Heart left ventricle (tissue), 16 donors: ENCODE measurements at regions not wholly inside any gene's neighbourhood (a gene's known extent, or its start where the extent isn't known, plus 50 kb on each side); places are given as distances from the start of the nearest gene placed in this dataset.

Experiments used
- ATAC-seq, 4 donors: fragments of 200-7000 bp; cut with Tn5 transposase; one replicate each; pipeline ENCODE4 v1.9.1; 2020 to 2022; ENCODE audit warnings: moderate library complexity in 4 of 4, mild to moderate bottlenecking in 3 of 4, moderate number of reproducible peaks in 1 of 4
- DNase-seq, 5 donors: peaks; one replicate each; pipeline ENCODE4 v3.0.0-alpha.2; 2020
- H3K27ac ChIP-seq, 12 donors: fragments of 200-600 bp; sonication (generic) in 4 of 12; one replicate each; pipeline versions ENCODE4 v1.5.0 to v1.8.0; 2016 to 2022; ENCODE audit warnings: mild to moderate bottlenecking in 2 of 12
- H3K27me3 ChIP-seq, 9 donors: fragments of 200-600 bp; sonication (generic) in 2 of 9; one replicate each; pipeline versions ENCODE4 v1.5.1 to v1.8.0; 2016 to 2022; ENCODE audit warnings: mild to moderate bottlenecking in 3 of 9
- H3K36me3 ChIP-seq, 9 donors: fragments of 200-600 bp; sonication (generic) in 2 of 9; one replicate each; pipeline versions ENCODE4 v1.5.0 to v1.8.0; 2018 to 2022; ENCODE audit warnings: mild to moderate bottlenecking in 2 of 9
- H3K4me1 ChIP-seq, 12 donors: fragments of 200-600 bp; sonication (generic) in 4 of 12; one replicate each; pipeline versions ENCODE4 v1.5.0 to v1.8.0; 2016 to 2022; ENCODE audit warnings: mild to moderate bottlenecking in 3 of 12
- H3K4me3 ChIP-seq, 12 donors: fragments of 200-600 bp; sonication (generic) in 4 of 12; one replicate each; pipeline versions ENCODE4 v1.5.0 to v1.8.0; 2017 to 2022; ENCODE audit warnings: mild to moderate bottlenecking in 9 of 12, moderate library complexity in 4 of 12
- H3K9me3 ChIP-seq, 12 donors: fragments of 200-600 bp; sonication (generic) in 4 of 12; one replicate each; pipeline versions ENCODE4 v1.5.0 to v1.8.0; 2016 to 2022; ENCODE audit warnings: mild to moderate bottlenecking in 1 of 12
- POLR2A ChIP-seq, 2 donors: fragments of 450-650 bp; IDR thresholded peaks; one replicate each; pipeline ENCODE4 v1.6.1; 2017; ENCODE audit warnings: antibody characterized with exemption in 2 of 2, mild to moderate bottlenecking in 2 of 2, moderate library complexity in 2 of 2
- WGBS, 4 donors: extraction: QIAGEN DNeasy Blood & Tissue Kit in 2 of 4; methylation state at CpG; one replicate each; pipeline versions ENCODE4 v1.1.5 to v1.1.7; 2013 to 2018; 5-methylcytosine and 5-hydroxymethylcytosine counted together
- intact Hi-C, 10 donors: fragments of 100-400 bp; cut with DNase I; formaldehyde crosslinking; loops; one replicate each; pipeline versions ENCODE4 v1.11.1 to v1.14.2; 2022
- TF ChIP-seq, protein P1 (sequence below), 12 donors: fragments of 200-600 bp; sonication (generic) in 4 of 12; IDR thresholded peaks; one replicate each; pipeline versions ENCODE4 v1.5.0 to v1.8.0; 2018 to 2022; ENCODE audit warnings: antibody characterized with exemption in 12 of 12, mild to moderate bottlenecking in 5 of 12
- donor health status: ischemic (EF 13 %, LVEDD 7.1; RV severe dilation, severe dysfunction).
- donor health status: healthy with polysubstance abuse.
- donor health status: DM: no; HTN: yes; CAD: no.
- donor health status: DM: no; HTN: no; CAD: no.
- donor health status: ischemic (EF 25% LVEDD 6.9; RV normal size, moderate dysfunction).
- donor health status: ischemic (EF 25% LVEDD 5.7; RV mildly dilated, moderate dysfunction).
- donor health status: healthy.
- donor health status: DM: yes; HTN: yes; CAD: no.
- donor health status: ischemic (EF 35%, LVEDD 5.7; RV mildly dilated, moderate dysfunction).
- donor health status: nonischemic (EF 11% LVEDD 7.7; RV severe dilation, severe dysfunction).
- donor health status: DM: yes; HTN: yes; CAD: no.
- donor health status: PGD.
- donor health status: ischemic (EF 29% LVEDD 5.4; RV normal size, mild dysfunction).
- donor health status: nonischemic (EF 23%, LVEDD 6.1; RV moderate dilation, normal function).

DNA sequence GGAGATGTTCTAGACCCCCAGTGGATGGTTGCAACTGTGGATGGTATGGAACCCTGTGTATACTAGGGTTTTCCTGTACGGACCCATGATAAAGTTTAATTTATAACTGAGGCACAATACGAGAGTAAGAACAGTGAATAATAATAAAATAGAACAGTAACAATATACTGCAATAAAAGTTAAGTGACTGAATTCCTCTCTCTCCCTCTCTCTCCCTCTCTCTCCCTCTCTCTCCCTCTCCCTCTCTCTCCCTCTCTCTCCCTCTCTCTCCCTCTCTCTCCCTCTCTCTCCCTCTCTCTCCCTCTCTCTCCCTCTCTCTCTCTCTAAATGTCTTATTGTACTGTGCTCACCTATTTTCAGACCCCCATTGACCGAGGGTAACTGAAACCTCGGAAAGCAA, 291.0 kb downstream of the IRF8 start:
- no peak for DNase-seq
- Histone ChIP-seq H3K9me3 (no peaks in the 10 kb centered on the region), H3K27ac (no peak overlapping the region), H3K4me1 (no peaks in the 10 kb centered on the region), H3K36me3 (no peaks in the 10 kb centered on the region), H3K27me3 (peaks cover 0 to 58% (median 12%) of the 10 kb centered on the region in 9 donors), H3K4me3 (no peak overlapping the region)
- intact Hi-C loops: no loop called here
- TF ChIP-seq, protein P1, sequence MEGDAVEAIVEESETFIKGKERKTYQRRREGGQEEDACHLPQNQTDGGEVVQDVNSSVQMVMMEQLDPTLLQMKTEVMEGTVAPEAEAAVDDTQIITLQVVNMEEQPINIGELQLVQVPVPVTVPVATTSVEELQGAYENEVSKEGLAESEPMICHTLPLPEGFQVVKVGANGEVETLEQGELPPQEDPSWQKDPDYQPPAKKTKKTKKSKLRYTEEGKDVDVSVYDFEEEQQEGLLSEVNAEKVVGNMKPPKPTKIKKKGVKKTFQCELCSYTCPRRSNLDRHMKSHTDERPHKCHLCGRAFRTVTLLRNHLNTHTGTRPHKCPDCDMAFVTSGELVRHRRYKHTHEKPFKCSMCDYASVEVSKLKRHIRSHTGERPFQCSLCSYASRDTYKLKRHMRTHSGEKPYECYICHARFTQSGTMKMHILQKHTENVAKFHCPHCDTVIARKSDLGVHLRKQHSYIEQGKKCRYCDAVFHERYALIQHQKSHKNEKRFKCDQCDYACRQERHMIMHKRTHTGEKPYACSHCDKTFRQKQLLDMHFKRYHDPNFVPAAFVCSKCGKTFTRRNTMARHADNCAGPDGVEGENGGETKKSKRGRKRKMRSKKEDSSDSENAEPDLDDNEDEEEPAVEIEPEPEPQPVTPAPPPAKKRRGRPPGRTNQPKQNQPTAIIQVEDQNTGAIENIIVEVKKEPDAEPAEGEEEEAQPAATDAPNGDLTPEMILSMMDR (IDR thresholded peaks at IDR 0.05): no peak
- TF ChIP-seq POLR2A (IDR thresholded peaks at IDR 0.05): no peak
- ATAC-seq: no peak
- 69 to 83% (median 79%) methylated on average over 4 of the region's 4 CpGs for WGBS, 4 donors

DNA sequence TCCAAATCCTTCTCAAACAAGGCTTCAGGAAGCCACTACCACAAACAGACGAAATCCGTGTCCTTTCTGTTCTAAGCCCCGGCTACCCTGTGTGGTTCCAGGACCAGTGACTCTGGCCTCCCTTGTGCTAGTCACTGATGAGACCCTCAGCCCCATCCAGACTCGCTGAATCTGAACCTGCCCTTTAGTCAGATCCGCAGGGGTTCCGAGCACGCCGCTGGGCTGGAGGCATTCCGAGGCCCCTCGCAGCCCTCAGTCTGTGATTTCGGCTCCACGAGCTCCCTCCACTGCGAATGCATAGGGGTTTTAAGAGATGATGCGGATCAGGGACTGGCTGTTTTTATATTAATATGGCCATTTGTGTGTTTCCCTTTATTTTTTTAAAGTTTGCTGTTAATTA, 292.7 kb downstream of the IRF8 start:
- TF ChIP-seq, protein P1 (IDR thresholded peaks at IDR 0.05): no peak
- intact Hi-C loops: no loop called here
- H3K27me3 ChIP-seq: peaks cover 0 to 68% (median 15%) of the 10 kb centered on the region in 9 donors
- H3K27ac ChIP-seq: no peak overlapping the region
- WGBS, 4 donors: 65 to 88% (median 73%) methylated on average over 14 of the region's 14 CpGs
- no peak overlapping the region for H3K4me3 ChIP-seq
- DNase-seq: no peak
- no peak for ATAC-seq
- no peaks in the 10 kb centered on the region for H3K4me1 ChIP-seq
- H3K36me3 ChIP-seq: no peaks in the 10 kb centered on the region
- no peaks in the 10 kb centered on the region for H3K9me3 ChIP-seq

DNA sequence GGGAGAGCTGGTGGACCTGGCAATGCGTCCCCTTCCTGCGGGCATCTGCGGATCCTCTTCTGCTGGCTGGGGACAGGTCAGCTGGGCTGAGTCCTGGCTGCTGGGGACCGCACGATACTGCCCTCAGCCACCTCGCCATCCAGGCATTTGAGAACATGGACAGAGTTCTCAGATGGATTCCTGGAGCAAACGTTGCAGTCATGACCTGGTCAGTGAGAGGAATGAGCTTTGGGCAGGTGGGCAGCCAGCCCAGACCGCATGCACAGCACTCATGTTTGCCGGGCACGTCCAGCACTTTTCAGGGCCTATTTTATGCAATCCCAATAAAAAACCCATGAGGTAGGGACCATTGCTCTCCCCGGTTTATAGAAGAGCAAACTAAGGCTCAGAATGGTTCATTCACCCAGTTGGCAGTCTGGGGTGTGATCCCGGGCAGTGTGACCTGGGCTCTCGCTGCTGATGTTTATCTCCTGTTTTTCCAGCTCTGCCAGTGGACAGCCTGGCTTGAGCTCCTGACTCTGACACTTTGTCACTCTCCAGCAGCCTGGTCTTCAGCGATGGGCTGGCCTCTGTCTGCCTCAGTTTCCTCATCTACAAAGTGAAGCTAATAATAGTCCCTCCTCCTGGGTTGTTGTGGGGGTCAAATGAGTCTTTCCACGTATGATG, 294.7 kb downstream of the IRF8 start:
- Histone ChIP-seq H3K27ac (no peak overlapping the region), H3K36me3 (no peaks in the 10 kb centered on the region), H3K4me3 (no peak overlapping the region), H3K9me3 (no peaks in the 10 kb centered on the region), H3K4me1 (no peaks in the 10 kb centered on the region), H3K27me3 (peaks cover 0 to 79% (median 22%) of the 10 kb centered on the region in 9 donors)
- 70 to 82% (median 76%) methylated on average over 14 to 15 of the region's 15 CpGs for WGBS, 4 donors
- DNase-seq (no peak), ATAC-seq (no peak)
- TF ChIP-seq, protein P1 (IDR thresholded peaks at IDR 0.05): no peak
- TF ChIP-seq POLR2A (IDR thresholded peaks at IDR 0.05): no peak
- intact Hi-C loops: no loop called here

DNA sequence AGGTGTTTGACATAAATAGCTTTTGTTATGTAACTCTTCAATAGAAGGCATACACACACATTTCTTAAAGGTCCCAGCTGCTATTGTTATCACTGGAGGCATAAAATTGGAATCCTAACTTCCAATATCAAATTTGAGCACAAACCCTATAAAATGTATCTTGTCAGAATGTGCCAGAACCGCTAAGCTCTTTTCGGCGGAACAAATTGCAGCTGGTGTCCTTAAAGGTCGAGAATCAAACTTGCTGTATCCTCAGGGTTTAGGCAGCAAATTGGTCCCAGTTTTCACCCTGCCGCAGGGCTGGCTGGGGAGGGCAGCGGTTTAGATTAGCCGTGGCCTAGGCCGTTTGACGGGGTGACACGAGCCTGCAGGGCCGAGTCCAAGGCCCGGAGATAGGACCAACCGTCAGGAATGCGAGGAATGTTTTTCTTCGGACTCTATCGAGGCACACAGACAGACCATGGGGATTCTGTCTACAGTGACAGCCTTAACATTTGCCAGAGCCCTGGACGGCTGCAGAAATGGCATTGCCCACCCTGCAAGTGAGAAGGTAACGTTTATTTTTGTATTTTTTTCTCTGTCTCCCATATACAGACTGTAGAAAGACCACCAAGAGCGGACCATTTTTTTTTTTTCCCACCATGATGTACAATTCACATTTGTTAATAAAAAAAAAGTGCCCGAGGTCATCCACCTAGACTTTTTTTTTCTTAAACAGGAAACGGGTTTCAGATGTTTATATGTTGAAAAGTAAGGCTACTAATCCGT, 297.1 kb downstream of the IRF8 start:
- Histone ChIP-seq H3K36me3 (no peaks in the 10 kb centered on the region), H3K9me3 (no peaks in the 10 kb centered on the region), H3K4me3 (no peak overlapping the region), H3K27ac (peak overlapping the region in 1 of 12 donors; percentile 89), H3K4me1 (no peaks in the 10 kb centered on the region), H3K27me3 (peaks cover 0 to 86% (median 25%) of the 10 kb centered on the region in 9 donors)
- intact Hi-C loops: no loop called here
- ATAC-seq: peak in 1 of 4 donors; percentile 85
- DNase-seq: peak in 1 of 5 donors; percentile 31
- no peak for TF ChIP-seq POLR2A (IDR thresholded peaks at IDR 0.05)
- TF ChIP-seq, protein P1 (IDR thresholded peaks at IDR 0.05): no peak
- 29 to 45% (median 38%) methylated on average over 22 of the region's 22 CpGs for WGBS, 4 donors
